GM19372 (cell line): ENCODE measurements at regions not wholly inside any gene's neighbourhood (a gene's known extent, or its start where the extent isn't known, plus 50 kb on each side); places are given as distances from the start of the nearest gene placed in this dataset.
"Not testable (repeated sequence)": the region's sequence is repeated elsewhere in the genome, so short reads cannot be mapped to it uniquely, and the experiment has no call there.

Experiments
- ATAC-seq: cut with Tn5 transposase; IDR thresholded peaks from one replicate; pipeline ENCODE4 v1.9.1; 2021; ENCODE audit warnings: mild to moderate bottlenecking, low read depth, moderate library complexity; ENCODE audit not compliant: unreplicated experiment

GRCh38 chr6:130547723-130548122 lies 181.9 kb downstream of the TMEM200A start:
- no peak for ATAC-seq

GRCh38 chr6:130557481-130558112 lies 191.8 kb downstream of the TMEM200A start:
- ATAC-seq, result no peak

GRCh38 chr6:130558131-130558530 lies 192.3 kb downstream of the TMEM200A start:
- no peak for ATAC-seq

- ATAC-seq, result no peak
Measured at GRCh38 chr6:130559166-130559565, 193.3 kb downstream of the TMEM200A start.

- ATAC-seq, result no peak
Measured at GRCh38 chr6:130560231-130560630, 194.4 kb downstream of the TMEM200A start.

- not testable (repeated sequence) for ATAC-seq
Measured at GRCh38 chr6:130561159-130561558, 195.3 kb downstream of the TMEM200A start.

GRCh38 chr6:130565696-130566095 lies 199.9 kb downstream of the TMEM200A start:
- no peak for ATAC-seq

- ATAC-seq, result no peak
Measured at GRCh38 chr6:130574146-130574545, 208.3 kb downstream of the TMEM200A start.

- no peak for ATAC-seq
Measured at GRCh38 chr6:130575557-130575956, 209.7 kb downstream of the TMEM200A start.

- ATAC-seq, result peak; percentile 99
Measured at GRCh38 chr6:130575971-130576370, 210.2 kb downstream of the TMEM200A start.

- no peak for ATAC-seq
Measured at GRCh38 chr6:130577178-130577919, 211.5 kb downstream of the TMEM200A start.

GRCh38 chr6:130578713-130579112 lies 212.9 kb downstream of the TMEM200A start:
- ATAC-seq, result no peak

- no peak for ATAC-seq
Measured at GRCh38 chr6:130583268-130583667, 217.5 kb downstream of the TMEM200A start.

- no peak for ATAC-seq
Measured at GRCh38 chr6:130585587-130585986, 219.8 kb downstream of the TMEM200A start.

GRCh38 chr6:130587778-130588520 lies 222.1 kb downstream of the TMEM200A start:
- no peak for ATAC-seq

- peak; percentile 67 for ATAC-seq
Measured at GRCh38 chr6:130593200-130593599, 227.4 kb downstream of the TMEM200A start.

- ATAC-seq, result no peak
Measured at GRCh38 chr6:130593948-130594347, 228.1 kb downstream of the TMEM200A start.

GRCh38 chr6:130598021-130598989 lies 228.9 kb upstream of the SMLR1 start:
- no peak for ATAC-seq

- no peak for ATAC-seq
Measured at GRCh38 chr6:130600880-130601341, 226.3 kb upstream of the SMLR1 start.

- no peak for ATAC-seq
Measured at GRCh38 chr6:130602151-130602770, 224.9 kb upstream of the SMLR1 start.
